A549 (cell line): ENCODE measurements at regions not wholly inside any gene's neighbourhood (a gene's known extent, or its start where the extent isn't known, plus 50 kb on each side); places are given as distances from the start of the nearest gene placed in this dataset.

Experiments
- ATAC-seq, 2 experiments: fragments of 200-7000 bp in 1 of 2; fragments of >200 bp in 1 of 2; cut with Nextera tagmentation in 1 of 2; cut with Tn5 transposase in 1 of 2; 3 replicates each; pipeline versions ENCODE4 v1.8.0 to v1.9.1; 2018 to 2020; ENCODE audit warnings: mild to moderate bottlenecking in 1 of 2, moderate library complexity in 1 of 2
- CTCF ChIA-PET: fragments of 300-600 bp; sonication (Branson Sonifier 250); formaldehyde crosslinking; extraction: SDS; loops from one replicate; lab custom pipeline; 2021; ENCODE audit warnings: antibody characterized with exemption, inconsistent platforms; lab: Yijun Ruan, JAX
- POLR2A ChIA-PET: fragments of 350-600 bp; formaldehyde crosslinking; extraction: SDS; loops from one replicate; lab custom pipeline; 2021; ENCODE audit warnings: antibody characterized with exemption, inconsistent platforms; lab: Yijun Ruan, JAX
- DNase-seq, 2 experiments: peaks; one replicate each; pipeline versions ENCODE4 v3.0.0 to v3.0.0-alpha.2; 2011 to 2016; ENCODE audit warnings: low read depth in 1 of 2, low spot score in 1 of 2
- FAIRE-seq: peaks from 2 replicates; lab custom pipeline; 2011; peaks lifted over from hg19 to GRCh38; lab: Jason Lieb, UNC
- H3K27ac ChIP-seq, 2 experiments: fragments of >200 bp; sonication (Bioruptor Twin); formaldehyde crosslinking; 3 replicates each; pipeline ENCODE4 v1.5.1; 2016 to 2017
- H3K4me1 ChIP-seq: fragments of >200 bp; sonication (Bioruptor Twin); formaldehyde crosslinking; 3 replicates; pipeline ENCODE4 v1.6.1; 2016
- H3K4me2 ChIP-seq: fragments of >200 bp; sonication (Bioruptor Twin); formaldehyde crosslinking; 3 replicates; pipeline ENCODE4 v1.6.1; 2016
- H3K4me3 ChIP-seq: fragments of >200 bp; sonication (Bioruptor Twin); formaldehyde crosslinking; 3 replicates; pipeline ENCODE4 v1.5.1; 2016
- H3K9me3 ChIP-seq: fragments of >200 bp; sonication (Bioruptor Twin); formaldehyde crosslinking; 3 replicates; pipeline ENCODE4 v1.6.1; 2016
- BHLHE40 ChIP-seq: IDR thresholded peaks from 2 replicates; pipeline ENCODE4 v1.6.1; 2012; ENCODE audit warnings: low read depth, low read length, inconsistent platforms
- CBX8 ChIP-seq: fragments of 200-600 bp; sonication (generic); IDR thresholded peaks from 2 replicates; pipeline ENCODE4 v1.6.1; 2016
- CEBPB ChIP-seq, 2 experiments: fragments of >200 bp in 1 of 2; sonication (Bioruptor Twin) in 1 of 2; formaldehyde crosslinking in 1 of 2; IDR thresholded peaks; 2 replicates each; pipeline ENCODE4 v1.6.1; 2012 to 2016
- CHD2 ChIP-seq: fragments of 150-350 bp; IDR thresholded peaks from 2 replicates; pipeline ENCODE4 v1.6.1; 2014; ENCODE audit warnings: low read length; ENCODE audit not compliant: partially characterized antibody
- CTCF ChIP-seq: fragments of >200 bp; sonication (Bioruptor Twin); formaldehyde crosslinking; IDR thresholded peaks from 3 replicates; pipeline ENCODE4 v1.5.1; 2016
- ELK1 ChIP-seq: fragments of 150-350 bp; IDR thresholded peaks from 2 replicates; pipeline ENCODE4 v1.6.1; 2014; ENCODE audit warnings: low read depth, mild to moderate bottlenecking, low read length
- FOSL2 ChIP-seq, 2 experiments: fragments of 450-650 bp in 1 of 2; fragments of >200 bp in 1 of 2; sonication (Bioruptor Twin) in 1 of 2; formaldehyde crosslinking; IDR thresholded peaks; 2 replicates each; pipeline versions ENCODE4 v1.5.0 to v1.6.1; 2016 to 2020; ENCODE audit warnings: mild to moderate bottlenecking in 1 of 2, moderate library complexity in 1 of 2
- HMGXB4 ChIP-seq: fragments of 250-450 bp; sonication (Bioruptor Pico); IDR thresholded peaks from 2 replicates; pipeline ENCODE4 v1.5.0; 2021; ENCODE audit warnings: mild to moderate bottlenecking, moderate library complexity, borderline replicate concordance
- HOXB13 ChIP-seq: fragments of 250-450 bp; sonication (Bioruptor Pico); IDR thresholded peaks from 2 replicates; pipeline ENCODE4 v1.5.0; 2020; ENCODE audit warnings: low read depth, mild to moderate bottlenecking, moderate library complexity
- JUN ChIP-seq, 2 experiments: fragments of >200 bp; sonication (Bioruptor Twin); formaldehyde crosslinking; IDR thresholded peaks; 2 replicates in 1 of 2; 3 replicates in 1 of 2; pipeline ENCODE4 v1.6.1; 2016 to 2017
- MAFK ChIP-seq: fragments of 450-650 bp; IDR thresholded peaks from 2 replicates; pipeline ENCODE4 v1.6.1; 2014; ENCODE audit not compliant: partially characterized antibody
- MAZ ChIP-seq: fragments of 150-350 bp; IDR thresholded peaks from 2 replicates; pipeline ENCODE4 v1.6.1; 2014; ENCODE audit warnings: antibody characterized with exemption, low read depth, low read length, borderline replicate concordance
- MYC ChIP-seq: IDR thresholded peaks from 2 replicates; pipeline ENCODE4 v1.6.1; 2012; ENCODE audit warnings: mild to moderate bottlenecking, inconsistent platforms, low read length, improper control_type of control experiment, borderline replicate concordance
- POLR2AphosphoS2 ChIP-seq: conservative IDR thresholded peaks from 2 replicates; pipeline ENCODE4 v1.6.1; 2012; ENCODE audit warnings: low read length, improper control_type of control experiment, inconsistent platforms
- REST ChIP-seq: fragments of 200-600 bp; sonication (generic); IDR thresholded peaks from 2 replicates; pipeline ENCODE4 v1.6.1; 2016; ENCODE audit warnings: antibody characterized with exemption, mild to moderate bottlenecking, moderate library complexity
- SREBF2 ChIP-seq: fragments of 450-650 bp; IDR thresholded peaks from 2 replicates; pipeline ENCODE4 v1.6.1; 2014; ENCODE audit warnings: mild to moderate bottlenecking, moderate library complexity
- TP53 ChIP-seq: fragments of 250-450 bp; sonication (Bioruptor Pico); IDR thresholded peaks from 2 replicates; pipeline ENCODE4 v1.5.0; 2021; ENCODE audit warnings: mild to moderate bottlenecking, moderate library complexity
- USF2 ChIP-seq: fragments of 450-650 bp; IDR thresholded peaks from 2 replicates; pipeline ENCODE4 v1.6.1; 2014; ENCODE audit warnings: antibody characterized with exemption
- WGBS: methylation state at CpG from one replicate; pipeline ENCODE4 v1.1.6; 2017; ENCODE audit errors: missing lambda C conversion rate; 5-methylcytosine and 5-hydroxymethylcytosine counted together
- TF ChIP-seq, protein P1 (sequence below): fragments of 250-450 bp; sonication (Bioruptor Pico); IDR thresholded peaks from 2 replicates; pipeline ENCODE4 v1.5.0; 2020; ENCODE audit warnings: low read depth, mild to moderate bottlenecking, moderate library complexity

- Histone ChIP-seq H3K4me2 (no peak overlapping the region), H3K9me3 (no peaks in the 10 kb centered on the region), H3K4me1 (peaks cover 6% of the 10 kb centered on the region; the same call in 1 of the 3 replicates), H3K4me3 (no peak overlapping the region), H3K27ac (no peak overlapping the region)
- FAIRE-seq (no peak), DNase-seq (no peak), ATAC-seq (no peak)
- no peak for TF ChIP-seq SREBF2
- TF ChIP-seq CBX8: no peak
- no peak for TF ChIP-seq HOXB13
- no peak for TF ChIP-seq CHD2
- CTCF ChIA-PET: no interaction called here
- WGBS: 76% methylated on average over 1 of the region's 1 CpG
- POLR2A ChIA-PET: no interaction called here
These were observed 263.9 kb upstream of the SESN3 start for GRCh38 chr11:95494856-95495255.

- DNase-seq (no peak), FAIRE-seq (no peak), ATAC-seq (no peak)
- ChIA-PET POLR2A (no interaction called here), CTCF (no interaction called here)
- Histone ChIP-seq H3K4me3 (no peak overlapping the region), H3K4me1 (peaks cover 4% of the 10 kb centered on the region; the same call in 1 of the 3 replicates), H3K9me3 (no peaks in the 10 kb centered on the region), H3K4me2 (no peak overlapping the region), H3K27ac (no peak overlapping the region)
- WGBS: 92% methylated on average over 4 of the region's 4 CpGs
- TF ChIP-seq, protein P1, sequence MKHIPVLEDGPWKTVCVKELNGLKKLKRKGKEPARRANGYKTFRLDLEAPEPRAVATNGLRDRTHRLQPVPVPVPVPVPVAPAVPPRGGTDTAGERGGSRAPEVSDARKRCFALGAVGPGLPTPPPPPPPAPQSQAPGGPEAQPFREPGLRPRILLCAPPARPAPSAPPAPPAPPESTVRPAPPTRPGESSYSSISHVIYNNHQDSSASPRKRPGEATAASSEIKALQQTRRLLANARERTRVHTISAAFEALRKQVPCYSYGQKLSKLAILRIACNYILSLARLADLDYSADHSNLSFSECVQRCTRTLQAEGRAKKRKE (CRISPR knock-in tag): no peak
- TF ChIP-seq POLR2AphosphoS2 (no peak), MYC (no peak), BHLHE40 (no peak), FOSL2 (IDR thresholded peaks at IDR 0.05) (no peak), FOSL2 (CRISPR knock-in tag; IDR thresholded peaks at IDR 0.05) (no peak), CEBPB (IDR thresholded peaks at IDR 0.05) (no peak), MAFK (no peak), ELK1 (no peak), JUN (IDR thresholded peaks at IDR 0.05) (no peak), TP53 (CRISPR knock-in tag) (no peak)
These were observed 263.2 kb upstream of the SESN3 start for GRCh38 chr11:95494167-95494566.

DNA sequence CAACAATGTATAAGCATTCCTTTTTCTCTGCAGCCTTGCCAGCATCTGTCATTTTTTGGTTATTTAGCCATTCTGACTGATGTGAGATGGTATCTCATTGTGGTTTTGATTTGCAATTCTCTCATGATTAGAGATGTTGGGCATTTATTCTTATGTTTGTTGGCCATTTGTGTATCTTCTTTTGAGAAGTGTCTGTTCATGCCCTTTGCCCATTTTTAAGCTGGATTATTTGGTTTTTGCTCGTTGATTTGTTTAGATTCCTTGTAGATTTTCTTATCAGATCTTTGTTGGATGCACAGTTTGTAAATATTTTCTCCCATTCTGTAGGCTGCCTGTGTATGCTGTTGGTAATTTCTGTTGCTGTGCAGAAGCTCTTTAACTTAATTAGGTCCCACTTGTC is 259.6 kb upstream of the SESN3 start:
- ChIA-PET CTCF (no interaction called here), POLR2A (no interaction called here)
- no peak for TF ChIP-seq CTCF
- TF ChIP-seq MAZ: no peak
- TF ChIP-seq USF2: no peak
- no peak for TF ChIP-seq HMGXB4 (CRISPR knock-in tag)
- no peak for TF ChIP-seq CBX8
- TF ChIP-seq POLR2AphosphoS2: no peak
- no peak for TF ChIP-seq REST
- Histone ChIP-seq H3K4me1 (no peaks in the 10 kb centered on the region), H3K9me3 (no peaks in the 10 kb centered on the region), H3K4me2 (no peak overlapping the region), H3K27ac (no peak overlapping the region), H3K4me3 (no peak overlapping the region)
- FAIRE-seq (no peak), DNase-seq (no peak), ATAC-seq (no peak)
- 0% methylated on average over 1 of the region's 1 CpG for WGBS
